ENCODE measurements at regions not wholly inside any gene's neighbourhood (a gene's known extent, or its start where the extent isn't known, plus 50 kb on each side); places are given as distances from the start of the nearest gene placed in this dataset.

DNA sequence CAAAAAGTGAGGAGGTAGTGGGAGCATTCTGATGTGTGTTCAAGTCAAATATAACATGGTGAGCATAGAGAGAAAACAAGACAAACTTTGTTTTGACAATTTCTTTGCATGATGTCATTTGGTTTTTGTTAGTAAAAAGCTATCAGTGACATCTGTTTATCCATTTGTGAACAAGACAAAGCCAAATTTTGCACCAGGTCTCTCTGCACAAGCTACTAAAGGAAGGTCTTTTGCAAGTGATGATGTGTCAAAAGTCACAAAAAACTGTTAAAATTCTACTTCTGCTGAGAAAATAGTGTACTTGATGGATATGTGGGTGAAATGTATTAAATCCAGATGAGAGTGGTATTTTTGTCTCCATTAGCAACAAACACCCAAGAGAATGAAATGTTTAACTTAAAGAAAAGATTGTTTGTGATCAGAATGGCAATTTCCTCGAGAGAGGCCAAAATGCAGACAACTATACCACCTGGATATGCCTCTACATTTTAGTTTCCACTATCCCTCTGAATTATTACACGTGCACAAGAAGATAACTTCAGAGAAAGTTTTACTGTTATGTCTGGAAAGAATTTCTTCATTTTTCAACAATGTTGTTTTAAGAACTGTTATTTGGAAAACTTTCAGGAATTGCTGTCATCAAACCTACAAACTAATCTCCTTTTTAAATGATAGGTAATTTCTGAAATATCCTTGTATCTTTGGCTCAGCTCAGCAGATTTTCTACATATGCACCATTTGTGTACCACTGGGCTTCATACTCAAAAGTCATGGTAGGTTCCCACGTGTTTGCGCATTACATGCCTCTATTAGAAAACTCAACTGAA, 807.4 kb upstream of the ADGRL2 start:
- no peak for DNase-seq (ENCODE audit: low spot score)

DNA sequence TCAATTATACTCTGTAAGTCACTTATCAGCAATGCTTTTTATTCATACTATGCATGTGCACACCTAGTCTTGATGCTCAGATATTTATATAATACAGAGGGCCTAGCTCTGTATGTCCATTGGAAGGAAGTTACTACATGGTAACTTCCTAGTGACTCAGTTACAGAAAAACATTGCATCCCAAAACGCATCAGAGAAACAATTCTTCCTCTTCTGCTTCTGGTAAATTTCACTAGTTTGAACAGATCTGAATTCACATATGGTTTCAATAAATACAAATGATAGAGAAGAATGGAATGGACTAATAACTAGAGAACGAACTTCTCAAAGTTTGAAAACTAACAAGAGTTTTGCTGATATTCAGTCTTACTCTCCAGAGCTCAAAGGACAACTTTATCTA, 811.3 kb upstream of the ADGRL2 start:
- DNase-seq (ENCODE audit: low spot score): no peak

DNA sequence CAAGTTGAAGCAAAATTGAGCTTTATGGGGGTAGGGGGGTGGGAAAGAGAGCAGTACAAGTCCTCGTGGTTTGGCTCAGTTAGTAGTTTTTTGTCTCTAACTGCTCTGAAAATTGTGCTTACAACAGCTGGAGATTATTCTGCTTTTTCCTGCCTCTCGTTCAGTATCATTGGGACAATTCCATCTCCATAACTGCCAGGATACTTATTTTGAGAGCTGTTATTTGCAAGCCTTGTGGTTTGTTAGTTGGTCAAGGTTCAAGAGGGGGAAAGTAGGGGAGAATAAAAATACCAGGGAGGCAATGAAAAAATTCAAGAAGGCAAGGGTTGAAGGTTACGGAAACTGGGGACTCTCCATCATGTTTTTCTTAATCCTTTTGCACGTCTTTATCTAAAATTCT, 811.8 kb upstream of the ADGRL2 start:
- DNase-seq (ENCODE audit: low spot score): no peak

DNA sequence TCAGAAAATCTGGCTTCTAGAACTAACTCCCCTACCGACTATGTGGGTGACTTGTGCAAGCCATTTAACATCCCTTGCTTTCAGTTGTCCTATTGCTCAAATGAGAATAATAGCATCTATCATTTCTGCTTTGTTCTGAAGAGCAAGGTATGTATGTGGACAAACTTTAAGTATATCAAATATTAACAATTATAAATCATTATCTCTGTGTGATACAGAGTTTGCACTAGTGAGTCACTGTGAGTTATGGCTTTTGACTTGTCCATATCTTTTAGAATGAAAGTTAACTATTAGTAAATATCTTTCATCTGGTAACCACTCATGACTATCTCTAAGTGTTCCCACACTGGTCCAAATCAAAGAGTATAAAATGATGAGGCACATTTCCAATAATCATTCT, 812.9 kb upstream of the ADGRL2 start:
- DNase-seq (ENCODE audit: low spot score): no peak

DNA sequence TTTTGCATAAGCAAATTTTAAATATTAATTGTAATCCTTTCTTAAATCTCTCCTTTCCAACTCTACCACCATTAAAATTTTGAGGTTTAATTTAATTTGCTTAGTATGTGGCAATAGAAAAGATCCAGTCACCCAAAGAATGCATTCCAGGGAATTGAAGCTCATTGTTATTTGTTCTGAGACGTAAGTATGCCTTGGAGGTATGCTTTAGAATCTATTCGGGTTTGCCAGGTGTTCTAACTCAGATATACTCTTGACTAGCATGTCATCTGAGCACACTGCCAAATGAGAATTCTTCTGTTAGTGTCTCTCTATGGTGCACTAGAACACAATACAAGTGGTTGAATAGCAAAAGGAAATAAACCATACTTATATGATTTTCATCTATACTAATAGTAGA, 813.6 kb upstream of the ADGRL2 start:
- DNase-seq (ENCODE audit: low spot score): no peak

DNA sequence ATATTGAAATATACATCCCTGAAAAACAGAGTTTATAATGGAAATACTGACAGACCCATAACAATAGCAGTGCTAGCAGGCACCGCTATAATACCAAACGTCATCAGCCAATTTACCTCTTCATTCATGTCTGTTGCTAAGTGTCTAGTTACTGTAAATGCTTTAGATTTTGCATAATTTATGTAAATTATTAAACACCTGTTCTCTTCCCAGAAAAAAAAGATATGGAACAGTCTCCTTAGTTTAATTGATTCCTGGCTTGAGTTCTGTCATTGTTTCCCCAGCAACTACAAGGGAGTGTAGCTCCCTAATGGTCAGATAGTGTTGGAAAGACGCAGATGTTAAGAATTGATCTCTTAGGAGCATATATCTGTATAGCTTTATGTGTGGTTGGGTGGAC, 817.9 kb upstream of the ADGRL2 start:
- no peak for DNase-seq (ENCODE audit: low spot score)

DNA sequence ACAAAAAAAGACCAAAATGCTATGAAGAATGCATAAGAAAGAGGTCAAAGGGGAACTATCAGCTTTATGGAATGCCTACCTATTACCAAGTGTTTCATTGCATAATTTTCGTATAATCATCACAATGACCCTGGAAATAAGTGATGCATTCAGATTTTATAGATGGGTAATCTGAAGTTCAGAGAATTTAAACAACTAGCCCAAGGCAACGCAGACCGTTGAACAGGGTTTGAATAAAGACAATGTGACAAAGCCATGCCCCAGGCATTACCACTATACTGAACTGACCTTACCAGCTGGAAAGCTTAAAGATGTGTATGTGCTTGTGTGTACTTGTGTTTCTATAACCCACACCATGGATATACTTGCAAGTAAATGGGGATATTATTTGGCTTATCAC, 827.6 kb upstream of the ADGRL2 start:
- no peak for DNase-seq (ENCODE audit: low spot score)

DNA sequence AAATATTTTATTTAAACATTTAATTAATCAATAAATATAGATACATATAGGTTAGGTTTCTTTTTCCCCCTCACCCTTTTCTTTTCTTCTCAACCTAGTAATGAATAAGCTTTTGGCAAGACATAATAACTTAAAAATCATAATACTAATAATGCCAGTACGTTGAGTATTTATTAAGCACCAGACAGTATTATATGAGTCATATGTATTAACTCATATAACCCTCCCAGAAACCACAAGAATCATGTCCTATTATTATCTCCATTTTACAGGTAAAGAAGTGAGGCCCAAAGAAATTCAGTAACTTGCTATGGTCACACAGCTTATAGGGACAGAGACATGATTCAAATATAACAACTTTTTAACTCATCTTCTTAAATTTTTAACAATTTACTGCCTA, 834.5 kb upstream of the ADGRL2 start:
- no peak for DNase-seq (ENCODE audit: low spot score)

DNA sequence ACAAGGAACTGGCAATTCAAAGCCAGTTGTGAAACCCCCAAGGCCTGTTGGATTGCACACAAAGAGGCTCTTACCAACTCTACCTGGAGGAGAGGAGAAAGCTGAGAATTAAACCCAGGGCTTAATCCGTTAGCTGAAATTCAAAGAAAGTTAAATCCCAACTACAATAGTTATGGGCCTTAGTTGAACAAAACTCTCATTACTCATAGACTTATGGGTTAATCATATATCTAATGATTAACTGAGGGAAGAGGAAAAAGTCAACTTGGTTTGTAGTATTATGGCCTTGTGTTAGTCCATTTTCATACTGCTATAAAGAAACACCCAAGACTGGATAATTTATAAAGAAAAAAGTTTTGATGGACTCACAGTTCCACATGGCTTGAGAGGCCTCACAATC, 838.2 kb upstream of the ADGRL2 start:
- DNase-seq (ENCODE audit: low spot score): no peak

DNA sequence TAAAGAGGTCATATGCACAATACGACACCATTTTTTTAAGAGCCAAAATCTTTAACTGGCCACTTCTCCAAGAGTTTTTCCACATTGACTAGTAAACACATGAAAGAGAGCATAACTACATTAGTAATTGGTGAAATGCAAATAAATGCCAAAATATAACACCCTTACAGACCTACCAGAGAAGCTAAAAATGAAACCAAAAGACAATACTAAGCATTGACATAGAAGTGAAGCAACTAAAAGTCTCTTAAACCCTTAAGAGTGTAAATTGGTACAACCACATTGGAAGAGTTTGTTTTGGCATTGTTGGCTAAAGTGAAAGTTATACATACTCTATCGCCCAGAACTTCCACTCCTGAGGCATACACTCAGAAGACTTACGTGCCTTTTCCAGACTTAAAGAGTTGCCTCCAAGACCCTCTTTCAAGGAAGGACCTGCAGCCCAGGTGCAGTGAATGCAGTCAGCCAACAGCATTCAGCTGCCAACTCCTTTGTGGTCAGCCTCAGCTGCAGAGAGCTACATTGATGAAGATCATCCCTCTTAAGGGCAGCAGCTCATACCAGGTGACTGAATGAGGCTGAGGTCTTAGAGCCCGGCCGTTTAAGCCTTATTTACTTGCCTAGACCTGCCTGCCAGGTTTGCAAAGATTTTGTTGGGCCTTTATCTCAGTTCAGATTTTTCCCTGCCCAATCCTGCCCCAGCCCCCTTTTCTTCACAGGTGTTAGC, 839.1 kb upstream of the ADGRL2 start:
- DNase-seq (ENCODE audit: low spot score): no peak

DNA sequence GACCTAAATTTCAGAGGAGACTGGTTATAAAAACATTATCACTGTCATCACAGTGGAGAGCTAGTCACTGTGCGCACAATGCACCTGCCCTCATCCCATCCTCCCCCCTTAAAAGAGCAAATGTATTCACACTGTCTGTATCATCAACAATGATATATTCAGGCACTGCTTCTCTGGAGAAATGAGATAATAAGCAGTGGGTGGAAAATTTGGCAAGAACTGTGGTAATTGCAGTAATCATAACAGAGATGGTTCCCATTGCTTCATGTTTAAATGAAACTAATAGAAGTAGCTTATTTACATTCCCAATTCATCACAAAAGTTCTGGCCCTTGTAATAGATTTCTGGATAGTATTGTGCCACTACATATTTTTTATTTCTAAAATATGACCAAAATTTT, 867.4 kb upstream of the ADGRL2 start:
- DNase-seq (ENCODE audit: low spot score): no peak

DNA sequence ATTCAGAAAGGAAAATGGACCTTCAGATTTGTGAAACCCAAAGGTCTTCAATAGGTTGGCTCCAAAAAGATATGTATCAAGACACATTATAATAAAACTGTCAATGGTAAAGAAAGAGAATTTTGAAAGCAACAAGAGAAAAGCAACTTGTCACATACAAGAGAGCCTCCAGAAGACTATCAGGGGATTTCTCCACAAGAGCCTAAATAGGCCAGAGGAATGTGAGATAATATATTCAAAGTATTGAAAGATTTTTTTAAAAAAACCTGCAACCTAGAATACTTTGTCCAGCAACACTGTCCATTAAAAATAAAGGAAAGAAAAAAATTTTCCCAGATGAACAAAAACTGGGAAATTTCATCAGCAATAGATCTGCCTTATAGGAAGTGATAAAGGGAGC, 869.6 kb upstream of the ADGRL2 start:
- DNase-seq (ENCODE audit: low spot score): no peak

DNA sequence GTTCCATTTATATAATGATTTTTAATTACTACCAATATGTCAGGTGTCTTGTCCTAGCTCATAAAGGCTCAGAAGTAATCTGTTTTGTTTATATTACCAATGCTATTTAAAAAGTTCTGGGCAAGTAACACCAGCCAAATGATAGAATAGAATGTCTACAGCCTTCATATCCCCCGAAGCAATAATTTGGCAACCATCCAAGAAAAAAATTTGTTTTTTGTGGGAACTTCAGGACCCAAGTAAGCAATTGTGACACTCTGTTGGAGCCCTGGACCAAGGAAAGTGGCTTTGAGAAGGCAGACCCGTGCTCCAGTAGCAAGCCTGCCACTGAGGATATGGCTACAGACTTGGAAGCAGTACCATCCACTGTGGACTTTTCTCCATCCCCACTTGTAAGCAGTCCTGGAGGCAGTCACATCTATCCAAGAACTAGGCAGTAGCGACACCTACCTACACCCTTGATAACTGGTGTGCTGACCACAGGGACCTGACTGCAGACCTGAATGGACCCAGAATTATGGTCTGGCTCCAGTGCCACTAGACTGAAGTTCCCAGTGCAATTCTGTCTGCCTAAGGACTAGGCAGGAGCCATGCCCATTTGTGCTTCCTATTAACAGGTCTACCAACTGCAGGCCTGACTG, 870.7 kb upstream of the ADGRL2 start:
- DNase-seq (ENCODE audit: low spot score): no peak

DNA sequence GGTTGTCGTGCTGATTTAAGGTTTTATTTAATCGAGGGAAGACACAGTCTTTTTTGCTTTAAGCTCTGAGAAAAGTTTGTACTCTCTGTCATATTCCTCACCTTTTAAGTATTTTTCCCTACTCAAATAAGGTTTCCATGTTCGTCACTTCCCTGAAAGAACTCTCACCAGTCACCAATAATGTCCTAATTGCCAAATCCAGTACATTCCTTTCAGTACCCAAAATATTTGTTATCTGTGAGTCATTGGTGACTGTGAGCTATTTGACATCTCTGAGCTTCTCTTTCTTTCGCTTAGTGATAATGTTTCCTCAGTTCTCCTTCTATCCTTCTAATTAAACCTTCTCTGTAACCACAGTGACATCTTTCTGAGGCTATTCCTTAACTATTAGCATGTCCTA, 874.2 kb upstream of the ADGRL2 start:
- DNase-seq (ENCODE audit: low spot score): no peak

DNA sequence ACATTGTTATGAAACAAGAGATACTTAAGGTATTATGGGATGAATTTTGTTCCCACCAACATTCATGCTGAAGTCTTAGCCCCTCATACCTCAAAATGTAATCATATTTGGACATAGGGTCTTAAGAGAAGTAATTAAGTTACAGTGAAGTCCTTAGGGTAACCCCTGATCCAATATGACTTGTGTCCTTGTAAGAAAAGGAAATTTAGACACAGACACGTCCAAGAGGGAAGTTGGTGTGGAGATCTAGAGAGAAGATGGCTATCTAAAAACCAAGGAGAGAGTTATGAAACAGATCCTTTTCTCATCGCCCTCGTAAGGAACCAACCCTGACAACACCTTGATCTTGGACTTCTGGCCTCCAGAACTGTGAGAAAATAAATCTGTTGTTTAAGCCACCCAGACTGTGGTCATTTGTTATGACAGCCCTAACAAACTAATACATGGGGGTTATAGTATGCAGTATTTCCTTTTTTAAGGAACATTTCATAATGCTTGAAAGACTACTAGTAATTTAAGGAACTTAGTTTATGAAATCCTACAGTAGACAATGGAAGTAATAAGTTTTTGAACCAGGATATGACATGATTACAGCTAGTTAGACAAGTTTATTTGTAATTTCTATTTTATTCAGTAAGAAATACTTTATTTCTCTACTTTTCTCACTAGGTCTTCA, 875.5 kb upstream of the ADGRL2 start:
- no peak for DNase-seq (ENCODE audit: low spot score)

DNA sequence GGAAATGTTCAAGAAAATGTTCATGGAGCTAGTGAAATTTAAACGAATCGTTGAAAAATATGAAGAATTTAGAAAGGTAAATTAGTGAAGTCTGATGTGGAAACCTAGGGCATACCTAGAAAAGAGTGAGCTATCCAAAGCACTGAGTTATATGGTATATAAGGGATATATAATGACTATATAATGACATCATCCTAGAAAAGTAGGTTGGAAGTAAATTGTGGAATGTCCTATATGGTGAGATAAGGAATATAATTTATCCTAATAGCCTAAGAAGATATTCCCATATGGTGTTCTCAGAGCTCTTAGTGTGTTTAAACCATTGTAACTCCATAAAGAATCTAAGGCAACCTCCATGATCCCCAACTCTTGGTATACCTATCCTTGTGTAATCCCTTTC, 876.4 kb upstream of the ADGRL2 start:
- DNase-seq (ENCODE audit: low spot score): no peak

DNA sequence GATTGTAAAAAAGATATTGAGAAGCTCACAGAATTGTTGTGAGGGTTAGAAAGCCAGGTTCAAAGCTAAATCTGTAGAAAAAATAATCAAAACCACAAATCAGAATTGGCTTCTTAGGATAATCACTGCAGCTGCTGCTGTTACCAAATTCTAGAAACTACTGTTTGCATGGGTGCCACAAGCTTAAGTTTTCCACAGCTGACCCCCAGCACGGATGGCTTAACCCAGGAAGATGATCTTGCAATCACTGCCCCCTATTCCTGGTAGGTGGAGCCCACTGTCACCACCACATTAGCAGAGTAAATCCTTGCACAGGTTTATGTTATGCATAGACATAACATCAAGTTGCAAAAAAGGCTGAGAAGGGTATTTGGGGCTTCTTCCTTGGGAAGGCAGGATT, 877.8 kb upstream of the ADGRL2 start:
- DNase-seq (ENCODE audit: low spot score): no peak

DNA sequence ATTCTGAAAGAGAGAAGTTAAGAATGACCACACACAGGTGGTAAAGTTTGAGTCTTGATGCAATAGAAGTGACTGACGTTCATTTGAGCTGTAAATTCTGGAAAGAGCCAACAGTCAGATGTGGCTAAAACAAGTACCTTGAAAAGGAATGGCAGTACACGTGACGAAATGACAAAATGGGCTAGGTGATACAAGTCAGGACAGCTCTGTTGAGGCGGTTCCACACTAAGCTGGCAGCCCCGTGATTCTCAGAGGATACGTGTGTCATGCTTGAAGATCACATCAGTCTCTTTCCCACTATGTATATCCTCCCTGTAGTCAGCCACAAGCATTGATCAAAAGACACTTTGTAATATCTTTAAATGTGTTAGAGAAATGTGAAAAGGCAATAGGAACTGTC, 881.3 kb upstream of the ADGRL2 start:
- DNase-seq (ENCODE audit: low spot score): no peak

DNA sequence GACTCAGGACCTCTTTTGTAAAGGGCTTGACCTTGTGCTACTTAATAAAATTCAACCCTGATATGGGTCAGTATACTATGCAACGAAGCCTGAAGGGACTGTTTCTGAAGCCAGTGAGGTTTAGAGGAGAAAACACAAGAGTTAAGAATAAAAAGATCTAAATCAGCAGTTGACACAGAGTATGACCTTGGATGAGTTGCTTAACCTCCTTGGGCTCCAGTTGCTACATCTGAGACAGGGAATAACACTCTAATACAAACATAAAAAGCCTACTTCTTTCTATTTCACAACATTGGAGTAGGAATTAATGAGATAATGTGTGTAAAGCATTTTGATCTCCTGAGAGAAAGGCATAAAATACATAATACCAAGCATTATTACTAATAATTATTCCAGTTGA, 882.4 kb upstream of the ADGRL2 start:
- DNase-seq (ENCODE audit: low spot score): no peak

DNA sequence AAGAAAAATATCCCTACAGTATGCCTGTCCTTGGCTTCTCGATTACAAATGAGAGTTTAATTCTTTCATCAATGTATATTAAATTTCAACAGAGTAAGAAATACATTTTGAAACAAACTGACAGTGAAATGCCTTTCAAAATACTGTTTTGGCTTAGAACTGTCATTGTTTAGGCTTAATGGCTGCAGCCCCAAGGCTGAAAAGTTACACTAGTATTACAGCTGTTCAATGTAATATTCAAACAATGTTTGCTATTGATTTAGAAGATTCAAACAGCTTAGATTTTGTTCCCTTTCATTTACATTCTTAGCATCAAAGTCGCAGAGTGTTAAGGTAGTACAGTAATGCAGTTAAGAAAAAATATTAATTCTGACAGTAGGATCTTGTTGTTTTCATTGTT, 882.9 kb upstream of the ADGRL2 start:
- DNase-seq (ENCODE audit: low spot score): no peak

DNA sequence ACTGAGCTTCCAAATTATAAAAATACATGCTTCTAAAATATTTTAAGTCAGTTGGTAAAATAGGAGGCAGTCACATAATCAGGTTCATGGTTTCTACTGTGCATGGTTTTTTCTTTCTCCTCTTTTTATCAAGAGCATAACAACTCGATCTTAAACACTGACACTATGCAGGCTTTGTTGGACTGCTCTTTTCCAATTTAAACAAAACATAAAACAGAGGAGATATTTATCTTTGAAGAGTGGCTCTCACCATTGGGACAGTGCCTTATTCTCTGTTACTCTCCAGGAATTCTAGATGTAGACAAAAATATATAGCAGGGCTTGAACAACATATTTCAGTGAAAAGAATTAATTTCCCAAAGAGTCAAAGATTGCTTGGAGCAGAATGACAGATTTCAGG, 883.5 kb upstream of the ADGRL2 start:
- DNase-seq (ENCODE audit: low spot score): no peak

DNA sequence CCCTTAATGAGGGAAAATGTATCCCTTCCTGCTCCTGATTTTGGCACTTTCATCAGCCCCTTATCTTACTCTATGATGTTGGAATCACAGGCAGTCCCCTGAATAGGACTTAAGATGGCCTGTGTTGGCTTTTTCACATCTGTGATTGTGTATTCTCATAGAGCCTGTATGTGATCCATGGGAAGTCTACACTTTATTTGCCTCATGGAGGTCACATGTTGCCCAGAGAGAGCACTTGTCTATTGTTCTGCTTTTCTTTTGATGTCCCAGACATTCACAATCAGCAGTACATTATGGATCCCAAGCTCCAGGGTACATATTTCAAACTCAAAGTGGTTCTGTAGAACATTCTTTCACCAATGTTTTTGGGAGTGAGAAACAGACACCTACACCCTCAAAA, 885.2 kb upstream of the ADGRL2 start:
- no peak for DNase-seq (ENCODE audit: low spot score)

DNA sequence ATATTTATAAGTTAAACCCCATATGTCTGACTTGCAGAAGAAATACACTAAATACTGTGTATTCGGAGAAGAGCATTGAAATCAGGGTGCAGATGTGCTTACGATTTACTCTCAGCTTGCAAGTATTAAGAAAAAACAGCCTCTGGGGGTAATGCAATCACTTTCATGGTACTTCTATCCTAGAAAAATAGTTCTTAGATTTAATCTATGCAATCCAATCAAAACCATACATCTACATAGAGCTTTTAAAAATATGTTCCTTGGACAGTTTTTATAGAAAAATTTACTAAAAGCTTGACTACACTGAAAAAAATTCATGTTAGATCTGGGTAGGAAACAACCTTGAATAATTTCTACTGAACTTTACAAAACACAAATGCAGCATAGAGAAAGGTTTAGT, 890.3 kb upstream of the ADGRL2 start:
- DNase-seq (ENCODE audit: low spot score): no peak
